HG03025 (cell line): ENCODE measurements at regions not wholly inside any gene's neighbourhood (a gene's known extent, or its start where the extent isn't known, plus 50 kb on each side); places are given as distances from the start of the nearest gene placed in this dataset.
A peak's percentile ranks its signal among the peaks of the same experiment; 100 is the strongest.
"Not testable (repeated sequence)": the region's sequence is repeated elsewhere in the genome, so short reads cannot be mapped to it uniquely, and the experiment has no call there.

Experiments
- ATAC-seq: cut with Tn5 transposase; IDR thresholded peaks from one replicate; pipeline ENCODE4 v1.9.1; 2021; ENCODE audit warnings: mild to moderate bottlenecking, moderate library complexity; ENCODE audit not compliant: unreplicated experiment, low FRiP score

DNA sequence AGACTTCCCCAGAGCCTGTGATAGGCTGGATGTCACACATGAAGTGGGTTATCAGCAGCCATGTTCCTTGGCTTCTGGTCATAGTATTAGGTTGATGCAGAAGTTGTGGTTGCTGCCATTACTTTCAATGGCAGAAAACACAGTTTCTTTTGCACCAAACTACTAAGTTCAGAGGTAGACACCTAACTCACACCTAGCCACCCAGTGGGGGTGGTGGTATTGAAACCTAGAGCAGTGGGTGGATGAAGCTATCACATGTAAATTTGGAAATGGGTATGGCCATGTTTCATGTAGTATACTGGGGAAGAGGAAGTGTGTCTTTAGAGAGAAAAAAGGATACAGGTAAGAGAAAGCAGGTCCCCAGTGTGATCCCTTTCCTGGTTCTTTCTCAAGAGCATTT lies 347.9 kb upstream of the SEMA6A start:
- peak; percentile 99 for ATAC-seq

DNA sequence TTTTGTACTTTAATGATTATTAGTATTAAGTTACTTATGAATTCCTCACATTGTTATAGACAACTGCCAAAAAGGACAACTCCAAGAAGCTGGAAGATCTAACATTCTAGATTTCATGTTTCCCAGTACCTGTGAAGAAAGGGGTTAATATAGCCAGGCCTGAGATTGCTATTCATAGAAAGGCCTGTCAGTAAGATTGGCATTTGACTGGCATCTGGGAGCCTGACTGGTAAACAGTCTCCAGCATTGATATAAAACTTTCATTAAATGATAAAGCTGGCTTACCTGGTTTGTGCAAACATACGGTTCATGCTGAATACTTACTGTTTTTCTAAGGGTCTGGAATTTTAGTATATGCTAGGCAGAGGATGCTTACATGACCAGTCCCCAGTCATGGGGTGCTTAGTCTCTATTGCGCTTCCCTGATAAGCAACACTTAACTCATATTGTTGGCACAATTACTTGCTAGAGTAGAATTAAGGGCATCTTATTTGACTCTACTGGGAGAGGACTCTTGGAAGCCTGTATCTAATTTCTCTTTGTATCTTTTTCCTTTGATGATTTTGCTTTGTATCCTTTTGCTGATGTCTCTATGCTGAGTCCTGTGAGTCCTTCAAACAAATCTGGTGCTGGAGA lies 340.4 kb upstream of the SEMA6A start:
- no peak for ATAC-seq

- no peak for ATAC-seq
Measured at GRCh38 chr5:116912221-116912620, 337.6 kb upstream of the SEMA6A start.

DNA sequence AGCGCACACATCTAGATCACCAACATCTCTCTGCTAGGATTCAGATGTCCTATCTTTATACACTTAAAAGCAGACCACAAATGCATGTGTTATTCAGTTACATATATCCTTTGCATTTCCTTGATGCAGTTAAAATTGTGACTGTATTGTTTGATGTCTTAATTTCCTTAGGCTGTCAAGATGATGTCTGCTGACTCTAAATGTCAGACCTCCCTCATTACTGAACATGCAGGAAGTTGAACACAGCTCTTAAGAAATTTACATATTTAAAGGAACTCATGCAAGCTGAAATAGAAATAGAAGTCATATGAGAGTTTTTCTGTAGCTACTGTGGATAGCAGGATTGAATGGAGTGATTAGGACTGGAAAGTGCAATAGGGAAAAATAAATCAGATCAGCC lies 336.5 kb upstream of the SEMA6A start:
- ATAC-seq, result no peak

- ATAC-seq, result peak; percentile 56
Measured at GRCh38 chr5:116908537-116908936, 333.9 kb upstream of the SEMA6A start.

DNA sequence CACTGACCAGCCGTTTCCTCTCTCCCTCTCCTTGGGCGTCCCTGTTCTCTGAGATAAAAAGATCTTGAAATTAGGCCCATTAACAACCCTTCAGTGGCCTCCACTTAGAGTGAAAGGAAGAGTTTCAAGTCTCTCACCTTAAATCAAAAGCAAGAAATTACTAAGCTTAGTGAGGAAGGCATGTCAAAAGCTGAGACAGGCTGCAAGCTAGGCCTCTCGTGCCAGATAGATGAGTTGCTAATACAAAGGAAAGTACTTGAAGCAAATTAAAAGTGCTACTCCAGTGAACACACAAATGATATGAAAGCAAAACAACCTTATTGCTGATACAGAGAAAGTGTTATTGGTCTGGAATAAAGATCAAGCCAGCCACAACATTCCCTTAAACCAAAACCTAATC lies 331.3 kb upstream of the SEMA6A start:
- peak; percentile 70 for ATAC-seq

GRCh38 chr5:116900793-116901192 lies 326.2 kb upstream of the SEMA6A start:
- ATAC-seq, result no peak

DNA sequence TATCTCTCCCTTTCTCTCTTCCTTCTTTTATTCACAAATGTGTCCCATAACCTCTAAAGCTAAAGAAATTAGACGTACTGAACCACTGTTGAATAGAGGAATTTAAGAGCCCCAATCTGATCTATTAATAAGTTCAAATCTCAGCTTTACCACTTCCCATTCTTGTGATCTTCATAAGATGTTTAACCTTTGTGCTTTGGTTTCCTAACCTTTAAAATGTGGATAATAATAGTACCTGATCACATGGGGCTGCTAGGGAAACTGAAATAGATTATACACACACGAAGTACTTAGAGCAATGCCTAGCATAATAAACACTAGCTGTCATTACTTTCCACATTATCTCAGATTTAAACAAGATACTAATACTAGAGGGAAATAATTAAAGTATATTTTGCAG lies 324.3 kb upstream of the SEMA6A start:
- peak; percentile 87 for ATAC-seq

DNA sequence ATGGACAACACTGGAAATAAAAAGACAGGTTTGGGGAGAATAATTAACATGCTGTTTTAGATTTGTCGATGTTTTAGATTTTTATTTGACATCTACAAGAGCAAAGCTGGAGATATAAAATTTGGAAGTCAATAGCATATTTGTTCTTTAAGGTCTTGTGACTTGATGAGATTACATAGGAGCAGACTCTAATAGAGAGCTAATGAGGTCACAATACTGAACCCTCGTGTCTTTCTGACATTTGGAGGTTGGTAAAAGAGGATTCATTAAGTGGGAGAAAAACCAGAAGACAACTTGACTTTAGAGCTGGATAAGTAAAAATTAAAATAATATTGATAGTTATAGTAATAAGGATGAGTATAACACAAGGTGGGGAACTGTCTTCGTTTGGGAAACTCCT lies 322.7 kb upstream of the SEMA6A start:
- no peak for ATAC-seq

DNA sequence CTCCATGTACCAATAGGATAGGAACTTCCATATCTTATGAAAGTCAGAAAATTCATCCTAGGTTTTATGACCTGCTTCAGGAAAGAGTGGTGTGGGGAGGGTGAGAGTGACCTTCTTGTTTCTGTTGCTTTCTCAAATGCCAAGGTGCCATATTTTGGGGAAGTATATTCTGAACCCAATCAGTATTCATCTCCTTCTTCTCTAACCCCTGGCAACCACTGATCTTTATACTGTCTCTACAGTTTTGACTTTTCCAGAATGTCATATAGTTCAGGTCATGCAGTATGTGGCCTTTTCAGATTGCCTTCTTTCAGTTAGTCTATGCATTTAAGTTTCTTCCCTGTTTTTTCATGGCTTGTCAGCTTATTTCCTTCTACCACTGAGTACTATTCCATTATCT lies 321.4 kb upstream of the SEMA6A start:
- ATAC-seq, result no peak

DNA sequence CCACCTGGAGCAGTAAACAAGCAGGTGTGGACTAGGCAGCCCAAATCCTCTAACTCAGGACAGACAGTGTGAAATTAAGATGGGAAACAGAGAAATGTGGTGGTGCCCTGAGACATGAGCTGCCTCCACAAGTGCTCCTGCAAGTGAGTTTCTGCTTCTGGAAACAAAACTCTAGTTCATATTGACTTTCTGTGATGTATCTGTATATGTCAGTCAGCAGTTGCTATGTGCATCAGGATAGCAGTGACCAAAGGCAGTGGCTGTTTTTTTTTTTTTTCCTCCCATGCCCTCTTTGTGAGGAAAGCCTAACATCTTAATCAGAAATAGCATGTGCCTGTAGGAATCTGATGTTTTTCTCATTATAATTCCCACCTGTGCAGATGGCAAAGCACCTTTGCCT lies 318.4 kb upstream of the SEMA6A start:
- ATAC-seq, result peak; percentile 55

DNA sequence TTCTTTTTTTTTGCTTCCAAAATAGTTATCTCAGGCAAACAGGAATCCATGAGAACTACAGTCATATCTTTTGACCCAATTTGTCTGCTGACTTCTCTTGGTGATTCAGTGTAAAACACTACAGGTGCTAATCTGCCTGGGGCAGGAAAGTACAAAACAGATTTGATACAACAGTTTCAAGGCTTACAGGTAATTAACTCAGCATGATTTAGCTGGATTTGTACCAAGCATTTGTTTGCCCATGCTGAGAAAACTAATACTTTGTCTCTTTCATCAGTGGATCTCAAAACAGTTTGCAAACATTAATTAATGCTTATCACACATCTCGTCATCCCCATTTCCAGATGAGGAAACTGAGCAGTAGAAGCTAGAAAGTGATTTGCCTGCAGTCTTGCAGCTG lies 312.5 kb upstream of the SEMA6A start:
- no peak for ATAC-seq

GRCh38 chr5:116885825-116886224 lies 311.2 kb upstream of the SEMA6A start:
- peak; percentile 63 for ATAC-seq

GRCh38 chr5:116883875-116884274 lies 309.3 kb upstream of the SEMA6A start:
- ATAC-seq, result no peak

GRCh38 chr5:116881921-116882531 lies 307.4 kb upstream of the SEMA6A start:
- ATAC-seq, result no peak

GRCh38 chr5:116880601-116881000 lies 306.0 kb upstream of the SEMA6A start:
- no peak for ATAC-seq

DNA sequence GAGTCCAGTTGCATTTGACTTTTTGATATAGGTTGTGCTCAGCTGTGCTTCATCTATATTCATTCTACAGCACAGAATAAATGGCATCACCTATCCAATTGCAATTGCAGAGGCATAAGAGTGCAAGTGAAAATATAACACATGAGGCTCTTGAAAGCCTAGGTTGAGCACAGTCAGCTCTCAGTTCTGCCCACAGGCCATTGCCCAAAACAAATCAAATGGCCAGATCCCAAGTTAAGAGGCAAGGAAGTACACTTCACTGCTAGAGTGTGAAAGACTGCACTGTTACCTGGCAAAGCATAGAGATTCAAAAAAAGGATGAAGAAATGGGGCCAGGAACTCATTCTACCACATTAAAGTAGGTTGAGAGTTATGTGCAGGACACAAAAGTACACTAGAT lies 305.5 kb upstream of the SEMA6A start:
- no peak for ATAC-seq

DNA sequence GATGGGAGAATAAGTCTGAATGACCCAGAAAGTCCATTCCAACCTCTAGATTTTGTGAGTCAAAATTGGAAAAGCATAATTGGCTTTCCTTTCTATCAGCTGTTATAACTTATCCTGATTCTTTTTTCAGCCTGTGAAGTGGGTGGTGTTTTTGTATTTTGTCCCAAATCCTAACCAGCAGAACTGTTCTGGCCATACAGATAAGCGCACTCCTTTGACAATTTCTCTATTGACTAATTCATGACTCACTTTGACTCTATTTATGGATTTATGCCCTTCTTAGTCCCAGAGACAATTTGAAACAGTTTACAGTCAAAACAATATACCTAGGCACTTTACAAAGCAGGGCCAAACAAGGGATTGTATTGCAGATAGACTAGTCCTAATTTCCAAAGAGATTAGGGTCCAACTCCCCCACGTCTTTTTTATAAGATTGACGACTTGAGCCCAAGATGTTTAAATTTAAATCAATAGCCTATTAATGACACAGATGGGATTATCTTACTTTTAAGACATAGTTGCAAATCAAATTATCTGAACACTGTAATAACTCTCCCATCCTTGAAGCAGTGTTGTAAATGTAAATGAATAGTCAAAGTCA lies 301.7 kb upstream of the SEMA6A start:
- no peak for ATAC-seq

DNA sequence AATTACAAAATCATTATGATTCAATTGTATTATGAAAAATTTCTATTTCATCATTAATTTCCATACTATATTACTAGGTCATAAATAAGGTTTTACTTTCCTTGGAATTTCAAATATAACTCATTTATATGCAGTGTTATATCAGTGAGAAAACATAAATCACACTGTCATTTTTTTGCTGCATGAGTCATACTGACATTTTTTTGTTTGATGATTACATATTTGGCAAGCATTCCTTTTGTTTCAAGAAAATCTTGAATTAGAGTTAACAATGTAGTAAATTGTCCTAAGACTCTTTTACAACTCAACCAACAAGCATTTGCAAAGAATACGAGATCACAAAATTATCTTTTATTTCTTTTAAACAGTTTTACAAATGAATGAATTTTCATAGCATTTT lies 298.4 kb upstream of the SEMA6A start:
- no peak for ATAC-seq

DNA sequence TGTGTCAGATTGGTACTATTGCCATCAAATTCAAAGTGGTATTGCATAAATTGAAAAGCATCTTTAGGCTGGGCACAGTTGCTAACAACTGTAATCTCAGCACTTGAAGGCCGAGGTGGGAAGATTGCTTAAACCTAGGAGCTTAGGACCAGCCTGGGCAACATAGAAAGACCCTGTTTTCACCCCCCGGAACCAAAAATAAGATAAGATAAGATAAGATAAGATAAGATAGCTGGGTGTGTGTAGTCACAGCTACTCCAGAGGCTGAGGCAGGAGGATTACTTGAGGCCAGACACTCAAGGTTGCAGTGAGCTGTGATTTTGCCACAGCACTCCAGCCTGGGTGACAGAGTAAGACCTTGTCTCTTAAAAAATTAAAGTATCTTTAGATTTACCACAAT lies 297.9 kb upstream of the SEMA6A start:
- ATAC-seq, result no peak

DNA sequence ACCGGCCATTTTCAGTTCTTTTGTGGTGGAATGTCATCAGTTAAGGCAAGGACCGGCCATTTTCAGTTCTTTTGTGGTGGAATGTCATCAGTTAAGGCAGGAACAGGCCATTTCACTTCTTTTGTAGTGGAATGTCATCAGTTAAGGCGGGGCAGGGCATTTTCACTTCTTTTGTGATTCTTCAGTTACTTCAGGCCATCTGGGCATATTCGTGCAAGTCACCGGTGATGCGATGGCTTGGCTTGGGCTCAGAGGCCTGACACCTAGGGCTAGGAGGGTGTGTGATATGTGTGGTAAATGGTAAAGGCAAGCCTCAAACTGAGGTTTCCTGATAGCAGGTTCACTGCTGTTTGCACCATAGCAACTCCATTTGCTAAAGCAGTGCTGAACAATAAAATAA lies 293.2 kb upstream of the SEMA6A start:
- ATAC-seq, result not testable (repeated sequence)

GRCh38 chr5:116865651-116866050 lies 291.0 kb upstream of the SEMA6A start:
- no peak for ATAC-seq
